IMR-90 (cell line): ENCODE measurements at regions not wholly inside any gene's neighbourhood (a gene's known extent, or its start where the extent isn't known, plus 50 kb on each side); places are given as distances from the start of the nearest gene placed in this dataset.

Source experiments
- ATAC-seq: fragments of 200-7000 bp; cut with Tn5 transposase; 2 replicates; pipeline ENCODE4 v1.9.1; 2020; ENCODE audit warnings: low read depth, mild to moderate bottlenecking, moderate library complexity
- BruUV-seq: library from RNA; stranded (reverse); fragments of 400-500 nt; replicated peaks from 2 replicates; lab custom pipeline; 2021; lab: Mats Ljungman, UMichigan
- CTCF ChIA-PET: fragments of 300-600 bp; formaldehyde crosslinking; extraction: SDS; loops from one replicate; lab custom pipeline; 2021; ENCODE audit warnings: antibody characterized with exemption; lab: Yijun Ruan, JAX
- POLR2A ChIA-PET: fragments of 300-600 bp; sonication (Branson Sonifier 250); formaldehyde crosslinking; loops from one replicate; lab custom pipeline; 2022; ENCODE audit warnings: antibody characterized with exemption; ENCODE audit not compliant: unreplicated experiment; lab: Charles Lee
- DNase-seq: peaks from one replicate; pipeline ENCODE4 v3.0.0; 2013
- H2AFZ ChIP-seq: replicated peaks from 2 replicates; pipeline ENCODE3; 2013; ENCODE audit warnings: low read length, mild to moderate bottlenecking; ENCODE audit not compliant: poor library complexity
- H2AK5ac ChIP-seq: 2 replicates; pipeline ENCODE4 v1.6.1; 2013; ENCODE audit warnings: low read depth, low read length, inconsistent platforms
- H2AK9ac ChIP-seq: replicated peaks from 2 replicates; pipeline ENCODE3; 2013; ENCODE audit warnings: mild to moderate bottlenecking, low read depth, low read length, moderate library complexity; ENCODE audit not compliant: poor library complexity
- H2BK120ac ChIP-seq: 2 replicates; pipeline ENCODE4 v1.6.1; 2013; ENCODE audit warnings: low read depth, low read length, inconsistent platforms
- H2BK15ac ChIP-seq: 3 replicates; pipeline ENCODE4 v1.6.1; 2013; ENCODE audit warnings: low read depth, low read length, inconsistent platforms
- H2BK20ac ChIP-seq: 2 replicates; pipeline ENCODE4 v1.6.1; 2013; ENCODE audit warnings: low read depth, mild to moderate bottlenecking, inconsistent platforms, low read length, moderate library complexity
- H2BK5ac ChIP-seq: 2 replicates; pipeline ENCODE4 v1.6.1; 2013; ENCODE audit warnings: mild to moderate bottlenecking, low read depth, low read length, inconsistent platforms; ENCODE audit not compliant: poor library complexity, severe bottlenecking
- H3K14ac ChIP-seq: replicated peaks from 2 replicates; pipeline ENCODE4 v1.6.1; 2013; ENCODE audit warnings: low read depth, low read length, inconsistent platforms
- H3K18ac ChIP-seq: 2 replicates; pipeline ENCODE4 v1.6.1; 2013; ENCODE audit warnings: low read depth, low read length, control low read depth
- H3K23ac ChIP-seq: 2 replicates; pipeline ENCODE4 v1.6.1; 2013; ENCODE audit warnings: low read depth, low read length, inconsistent platforms
- H3K27ac ChIP-seq: 2 replicates; pipeline ENCODE4 v1.5.1; 2013; ENCODE audit warnings: mild to moderate bottlenecking, control low read depth, low read length; ENCODE audit not compliant: insufficient read depth
- H3K27me3 ChIP-seq: 2 replicates; pipeline ENCODE4 v1.6.1; 2013; ENCODE audit warnings: low read length; ENCODE audit not compliant: control insufficient read depth, insufficient read depth
- H3K36me3 ChIP-seq: 2 replicates; pipeline ENCODE4 v1.6.1; 2013; ENCODE audit warnings: low read length, mixed read lengths; ENCODE audit not compliant: control insufficient read depth, insufficient read depth
- H3K4ac ChIP-seq: 2 replicates; pipeline ENCODE4 v1.6.1; 2013; ENCODE audit warnings: low read depth, low read length, inconsistent platforms
- H3K4me1 ChIP-seq: 2 replicates; pipeline ENCODE4 v1.6.1; 2013; ENCODE audit warnings: low read length, mixed read lengths; ENCODE audit not compliant: control insufficient read depth, insufficient read depth
- H3K4me2 ChIP-seq: 2 replicates; pipeline ENCODE4 v1.6.1; 2013; ENCODE audit warnings: low read depth, mild to moderate bottlenecking, control low read depth, low read length, moderate library complexity
- H3K4me3 ChIP-seq: 2 replicates; pipeline ENCODE4 v1.5.1; 2013; ENCODE audit warnings: low read depth, mild to moderate bottlenecking, control low read depth, low read length, moderate library complexity; ENCODE audit not compliant: insufficient read depth
- H3K56ac ChIP-seq: 2 replicates; pipeline ENCODE4 v1.6.1; 2013; ENCODE audit warnings: low read length, inconsistent platforms; ENCODE audit not compliant: insufficient read depth; ENCODE audit errors: extremely low read depth
- H3K79me1 ChIP-seq, 2 experiments: 2 replicates each; pipeline ENCODE4 v1.6.1; 2013; ENCODE audit warnings: low read length in 2 of 2, inconsistent platforms in 1 of 2, low read depth in 1 of 2
- H3K9ac ChIP-seq: 2 replicates; pipeline ENCODE4 v1.6.1; 2013; ENCODE audit warnings: low read depth, low read length, control low read depth
- H3K9me1 ChIP-seq: 2 replicates; pipeline ENCODE4 v1.6.1; 2013; ENCODE audit warnings: low read length, inconsistent platforms; ENCODE audit not compliant: insufficient read depth
- H3K9me3 ChIP-seq: 2 replicates; pipeline ENCODE4 v1.6.1; 2013; ENCODE audit warnings: low read length; ENCODE audit not compliant: control insufficient read depth, insufficient read depth
- H4K20me1 ChIP-seq: 2 replicates; pipeline ENCODE4 v1.6.1; 2013; ENCODE audit warnings: low read length, inconsistent platforms; ENCODE audit not compliant: insufficient read depth
- H4K5ac ChIP-seq: 2 replicates; pipeline ENCODE4 v1.6.1; 2013; ENCODE audit warnings: mild to moderate bottlenecking, low read depth, low read length, control low read depth
- H4K8ac ChIP-seq, 2 experiments: 2 replicates each; pipeline ENCODE4 v1.6.1; 2013; ENCODE audit warnings: low read depth in 2 of 2, low read length in 2 of 2, control low read depth in 1 of 2, inconsistent platforms in 1 of 2
- H4K91ac ChIP-seq: 2 replicates; pipeline ENCODE4 v1.6.1; 2013; ENCODE audit warnings: low read depth, low read length, inconsistent platforms; ENCODE audit not compliant: insufficient read depth
- CEBPB ChIP-seq: IDR thresholded peaks from 2 replicates; pipeline ENCODE4 v1.6.1; 2012; ENCODE audit warnings: low read depth, low read length, improper control_type of control experiment
- CHD1 ChIP-seq: IDR thresholded peaks from 2 replicates; pipeline ENCODE4 v1.6.1; 2012; ENCODE audit warnings: low read depth, low read length, improper control_type of control experiment
- MAFK ChIP-seq: IDR thresholded peaks from 2 replicates; pipeline ENCODE4 v1.6.1; 2012; ENCODE audit warnings: low read depth, low read length, improper control_type of control experiment
- MXI1 ChIP-seq: IDR thresholded peaks from 2 replicates; pipeline ENCODE4 v1.6.1; 2012; ENCODE audit warnings: low read depth, mild to moderate bottlenecking, low read length, moderate library complexity, borderline replicate concordance
- NFE2L2 ChIP-seq: fragments of 150-350 bp; IDR thresholded peaks from 2 replicates; pipeline ENCODE4 v1.6.1; 2016; ENCODE audit warnings: low read depth, mild to moderate bottlenecking, low read length
- RCOR1 ChIP-seq: IDR thresholded peaks from 2 replicates; pipeline ENCODE4 v1.6.1; 2012; ENCODE audit warnings: mild to moderate bottlenecking, low read length, improper control_type of control experiment; ENCODE audit not compliant: insufficient replicate concordance
- WGBS, 2 experiments: methylation state at CpG; one replicate each; pipeline versions ENCODE4 v1.1.5 to v1.1.7; 2013; ENCODE audit warnings: missing lambda C conversion rate in 2 of 2; ENCODE audit not compliant: insufficient read length in 1 of 2; ENCODE audit errors: extremely low coverage in 2 of 2; 5-methylcytosine and 5-hydroxymethylcytosine counted together
- dilution Hi-C: fragments of 300-500 bp; cut with HindIII; formaldehyde crosslinking; loops from one replicate; pipeline ENCODE4 v1.14.3; 2018; ENCODE audit warnings: low sequenced_read_pairs; ENCODE audit not compliant: unreplicated experiment
- in situ Hi-C: fragments of 300-500 bp; cut with MboI; formaldehyde crosslinking; loops from 3 replicates; pipeline ENCODE4 v1.14.3; 2019; ENCODE audit warnings: low sequenced_read_pairs, inconsistent platforms, mixed read lengths
- intact Hi-C: fragments of 100-400 bp; cut with micrococcal nuclease; formaldehyde crosslinking; loops from 2 replicates; pipeline ENCODE4 v1.10.0; 2022
- TF ChIP-seq, protein P1 (sequence below): fragments of 150-350 bp; IDR thresholded peaks from 2 replicates; pipeline ENCODE4 v1.6.1; 2016; ENCODE audit warnings: low read depth, mild to moderate bottlenecking, low read length, moderate library complexity, borderline replicate concordance

DNA sequence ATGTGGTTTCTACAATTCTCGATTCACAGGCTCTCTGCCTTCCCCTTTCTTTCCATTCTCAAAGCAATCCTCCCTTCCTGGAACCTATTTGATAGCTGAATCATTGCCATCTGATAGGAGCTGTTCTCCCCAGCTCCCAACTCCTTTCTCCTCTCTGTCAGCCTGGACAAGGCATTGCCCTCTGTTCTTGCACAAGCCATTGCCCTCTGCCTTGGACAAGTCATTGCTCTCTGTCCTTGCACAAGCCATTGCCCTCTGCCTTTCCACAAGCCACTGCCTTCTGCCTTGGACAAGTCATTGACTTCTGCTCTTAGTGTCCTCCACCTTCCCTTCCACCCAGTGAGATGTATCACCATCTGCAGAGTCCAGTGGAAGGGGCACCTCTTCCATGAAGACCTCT lies 256.1 kb upstream of the STS start:
- intact Hi-C loops: no loop called here
- no peak overlapping the region for H3K14ac ChIP-seq
- no peak overlapping the region for H4K91ac ChIP-seq
- H2AFZ ChIP-seq: no peak overlapping the region
- H4K8ac ChIP-seq: no peak overlapping the region
- H2BK120ac ChIP-seq: no peak overlapping the region
- no peak overlapping the region for H2BK15ac ChIP-seq
- H3K56ac ChIP-seq: no peak overlapping the region
- CTCF ChIA-PET: no interaction called here
- in situ Hi-C loops: no loop called here
- TF ChIP-seq MAFK (no peak), RCOR1 (no peak), CHD1 (no peak), NFE2L2 (no peak), MXI1 (no peak), CEBPB (no peak)
- TF ChIP-seq, protein P1, sequence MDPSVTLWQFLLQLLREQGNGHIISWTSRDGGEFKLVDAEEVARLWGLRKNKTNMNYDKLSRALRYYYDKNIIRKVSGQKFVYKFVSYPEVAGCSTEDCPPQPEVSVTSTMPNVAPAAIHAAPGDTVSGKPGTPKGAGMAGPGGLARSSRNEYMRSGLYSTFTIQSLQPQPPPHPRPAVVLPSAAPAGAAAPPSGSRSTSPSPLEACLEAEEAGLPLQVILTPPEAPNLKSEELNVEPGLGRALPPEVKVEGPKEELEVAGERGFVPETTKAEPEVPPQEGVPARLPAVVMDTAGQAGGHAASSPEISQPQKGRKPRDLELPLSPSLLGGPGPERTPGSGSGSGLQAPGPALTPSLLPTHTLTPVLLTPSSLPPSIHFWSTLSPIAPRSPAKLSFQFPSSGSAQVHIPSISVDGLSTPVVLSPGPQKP: no peak
- no peak overlapping the region for H3K4me2 ChIP-seq
- no peak overlapping the region for H2AK5ac ChIP-seq
- no peaks in the 10 kb centered on the region for H3K9me1 ChIP-seq
- no peak for DNase-seq
- H3K9me3 ChIP-seq: peaks cover 12% of the 10 kb centered on the region
- H3K18ac ChIP-seq: no peak overlapping the region
- no peak overlapping the region for H2BK20ac ChIP-seq
- dilution Hi-C loops: no loop called here
- no peak overlapping the region for H3K23ac ChIP-seq
- H3K79me1 ChIP-seq: no peaks in the 10 kb centered on the region
- H3K27me3 ChIP-seq: no peaks in the 10 kb centered on the region
- no peaks in the 10 kb centered on the region for H3K4me1 ChIP-seq
- WGBS, 2 experiments: 0% methylated on average over 1 of the region's 1 CpG; no CpG with 5 or more reads in 1 of the 2 experiments
- no peak overlapping the region for H3K27ac ChIP-seq
- no peaks in the 10 kb centered on the region for H3K36me3 ChIP-seq
- POLR2A ChIA-PET: no interaction called here
- H4K5ac ChIP-seq: no peak overlapping the region
- no peak for ATAC-seq
- H4K20me1 ChIP-seq: no peaks in the 10 kb centered on the region
- no peak overlapping the region for H3K4me3 ChIP-seq
- H2AK9ac ChIP-seq: no peak overlapping the region
- no peak overlapping the region for H3K4ac ChIP-seq
- no TSS peak for BruUV-seq
- H2BK5ac ChIP-seq: no peak overlapping the region
- H3K9ac ChIP-seq: no peak overlapping the region
